NCI-H1417 (cell line): ENCODE measurements at regions not wholly inside any gene's neighbourhood (a gene's known extent, or its start where the extent isn't known, plus 50 kb on each side); places are given as distances from the start of the nearest gene placed in this dataset.

Experiments
- DNase-seq, 3 experiments: peaks; one replicate each; lab custom pipeline; 2025; lab: John Stamatoyannopoulos, UW

GRCh38 chr13:90156390-90156789 lies 1191.1 kb upstream of the MIR17HG start:
- peak in 1 of 3 experiments; percentile 56 for DNase-seq

GRCh38 chr13:90168953-90169352 lies 1178.5 kb upstream of the MIR17HG start:
- DNase-seq, result no peak

GRCh38 chr13:90170208-90170607 lies 1177.3 kb upstream of the MIR17HG start:
- no peak for DNase-seq

- no peak for DNase-seq
Measured at GRCh38 chr13:90171649-90172048, 1175.8 kb upstream of the MIR17HG start.

- DNase-seq, result peak in 1 of 3 experiments; percentile 32
Measured at GRCh38 chr13:90177512-90177911, 1170.0 kb upstream of the MIR17HG start.

- no peak for DNase-seq
Measured at GRCh38 chr13:90184355-90184754, 1163.1 kb upstream of the MIR17HG start.

- DNase-seq, result no peak
Measured at GRCh38 chr13:90185734-90186133, 1161.8 kb upstream of the MIR17HG start.

GRCh38 chr13:90187478-90188350 lies 1159.8 kb upstream of the MIR17HG start:
- DNase-seq, result no peak

GRCh38 chr13:90188351-90188636 lies 1159.2 kb upstream of the MIR17HG start:
- DNase-seq, result no peak

- no peak for DNase-seq
Measured at GRCh38 chr13:90197722-90198121, 1149.8 kb upstream of the MIR17HG start.

GRCh38 chr13:90201202-90201601 lies 1146.3 kb upstream of the MIR17HG start:
- DNase-seq, result no peak

- DNase-seq, result no peak
Measured at GRCh38 chr13:90201676-90202460, 1145.6 kb upstream of the MIR17HG start.

GRCh38 chr13:90205081-90205480 lies 1142.4 kb upstream of the MIR17HG start:
- no peak for DNase-seq

GRCh38 chr13:90205911-90206310 lies 1141.6 kb upstream of the MIR17HG start:
- DNase-seq, result no peak

- no peak for DNase-seq
Measured at GRCh38 chr13:90217275-90217674, 1130.2 kb upstream of the MIR17HG start.

- no peak for DNase-seq
Measured at GRCh38 chr13:90222758-90223157, 1124.7 kb upstream of the MIR17HG start.

GRCh38 chr13:90230311-90230710 lies 1117.2 kb upstream of the MIR17HG start:
- DNase-seq, result no peak

GRCh38 chr13:90232291-90232690 lies 1115.2 kb upstream of the MIR17HG start:
- no peak for DNase-seq

GRCh38 chr13:90233933-90234672 lies 1113.4 kb upstream of the MIR17HG start:
- no peak for DNase-seq

- DNase-seq, result no peak
Measured at GRCh38 chr13:90237852-90238251, 1109.6 kb upstream of the MIR17HG start.

- DNase-seq, result no peak
Measured at GRCh38 chr13:90238413-90238812, 1109.1 kb upstream of the MIR17HG start.

- DNase-seq, result no peak
Measured at GRCh38 chr13:90239130-90239529, 1108.4 kb upstream of the MIR17HG start.

- DNase-seq, result no peak
Measured at GRCh38 chr13:90246005-90246404, 1101.5 kb upstream of the MIR17HG start.
